G401 (cell line): ENCODE measurements at regions not wholly inside any gene's neighbourhood (a gene's known extent, or its start where the extent isn't known, plus 50 kb on each side); places are given as distances from the start of the nearest gene placed in this dataset.

ENCODE experiments used
- DNase-seq: peaks from one replicate; pipeline ENCODE4 v3.0.0-alpha.2; 2015; ENCODE audit warnings: low spot score
- in situ Hi-C: cut with HindIII; loops from 2 replicates; pipeline ENCODE4 v1.10.0; 2016; ENCODE audit warnings: low sequenced_read_pairs, mixed read lengths

DNA sequence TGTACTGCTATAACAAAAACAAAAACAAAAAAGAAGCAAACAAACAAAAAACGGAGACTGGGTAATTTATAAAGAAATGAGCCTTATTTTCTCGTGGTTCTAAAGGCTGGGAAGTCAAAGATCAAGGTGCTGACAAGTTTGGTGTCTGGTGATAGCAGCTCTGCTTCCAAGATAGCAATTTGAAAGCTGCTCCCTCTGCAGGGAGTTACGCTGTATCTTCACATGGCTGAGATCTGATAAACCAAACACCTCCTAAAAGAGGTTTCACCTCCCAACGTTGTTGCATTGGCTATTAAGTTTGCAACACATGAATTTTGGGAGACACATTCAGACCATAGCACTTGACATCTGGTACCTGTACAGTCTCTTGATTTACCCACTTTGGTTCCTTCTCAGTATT, 854.2 kb downstream of the CENPC start:
- in situ Hi-C loops = no loop called here
- no peak for DNase-seq

- in situ Hi-C loops = no loop called here
- peak; percentile 16 for DNase-seq
These were observed 856.6 kb downstream of the CENPC start for GRCh38 chr4:66688674-66689073.

DNA sequence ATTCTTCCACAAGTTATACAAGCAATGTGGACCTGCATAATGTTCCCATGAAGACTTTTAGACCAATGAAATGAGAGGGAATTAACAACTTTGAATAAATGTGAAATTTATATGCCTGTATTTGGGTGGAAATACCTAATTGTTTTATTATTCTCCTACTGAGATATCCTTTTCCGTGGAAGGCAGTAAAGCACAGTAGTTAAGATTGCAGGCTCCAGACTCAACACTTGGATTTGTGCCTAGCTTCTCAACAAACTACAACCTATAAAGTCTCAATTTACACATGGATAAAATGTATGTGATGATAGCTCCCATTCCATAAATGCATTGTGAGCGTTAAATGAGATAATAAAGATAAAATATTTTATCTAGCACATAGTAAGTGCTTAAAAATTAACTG, 857.8 kb downstream of the CENPC start:
- in situ Hi-C loops = no loop called here
- no peak for DNase-seq

DNA sequence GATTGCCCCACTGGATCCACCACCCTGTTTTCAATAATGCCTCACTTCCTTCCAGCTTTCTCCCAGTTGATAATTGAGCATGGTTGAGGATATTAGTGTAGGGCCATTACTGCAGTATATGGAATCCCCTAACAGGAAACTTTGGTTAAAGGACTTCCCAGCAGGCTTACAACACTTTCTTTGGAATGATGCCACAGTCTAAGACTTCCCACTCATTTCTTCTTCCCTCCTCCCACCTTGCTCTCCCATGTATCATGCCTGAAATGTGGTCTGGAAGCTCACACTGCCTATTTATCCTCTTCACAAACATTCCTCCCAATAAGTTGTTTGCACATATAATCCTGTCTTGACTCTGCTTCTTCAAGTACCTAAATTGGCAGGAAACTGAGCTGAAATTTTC, 863.3 kb downstream of the CENPC start:
- in situ Hi-C loops = no loop called here
- DNase-seq = no peak

GRCh38 chr4:66667249-66667648, 878.1 kb downstream of the CENPC start:
- DNase-seq = no peak
- in situ Hi-C loops = no loop called here

GRCh38 chr4:66662620-66663019, 882.7 kb downstream of the CENPC start:
- in situ Hi-C loops = no loop called here
- DNase-seq = no peak

DNA sequence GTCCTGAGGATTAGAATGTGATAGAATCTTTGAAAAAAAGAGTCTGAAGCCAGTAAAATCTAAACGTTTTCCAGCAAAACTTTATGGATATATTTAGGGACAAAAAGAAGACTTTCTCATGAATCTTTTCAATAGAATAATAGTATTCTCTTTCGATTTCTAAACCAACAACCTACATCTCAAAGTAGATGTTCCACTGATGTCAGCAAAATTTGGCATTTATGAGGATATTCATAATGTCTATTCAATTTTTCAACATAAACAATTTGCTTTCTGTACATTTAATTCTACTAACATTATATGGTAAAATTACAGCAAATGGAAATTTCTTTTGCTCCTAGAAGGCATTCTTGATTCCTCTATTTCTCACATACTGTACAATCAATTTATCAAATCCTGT, 886.5 kb downstream of the CENPC start:
- in situ Hi-C loops = no loop called here
- DNase-seq = no peak

DNA sequence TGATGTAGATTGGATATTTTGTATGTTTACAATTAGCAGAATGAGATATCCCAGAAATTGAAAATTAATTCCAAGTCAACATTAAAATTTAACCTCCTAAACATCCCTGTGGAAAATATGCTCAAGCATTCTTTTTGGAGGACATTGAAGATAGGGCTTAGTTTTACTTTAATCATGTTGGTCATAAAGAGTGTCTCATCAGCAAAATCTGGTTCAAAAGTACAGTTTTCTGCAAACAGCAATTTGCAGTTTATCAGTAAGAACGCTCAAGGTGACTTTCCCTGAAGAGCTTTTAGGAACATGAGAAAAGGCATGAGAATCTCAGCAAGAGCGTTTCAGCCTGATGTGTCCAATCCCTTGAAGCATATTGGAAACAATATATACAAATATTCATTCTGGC, 889.8 kb downstream of the CENPC start:
- DNase-seq = no peak
- in situ Hi-C loops = no loop called here

DNA sequence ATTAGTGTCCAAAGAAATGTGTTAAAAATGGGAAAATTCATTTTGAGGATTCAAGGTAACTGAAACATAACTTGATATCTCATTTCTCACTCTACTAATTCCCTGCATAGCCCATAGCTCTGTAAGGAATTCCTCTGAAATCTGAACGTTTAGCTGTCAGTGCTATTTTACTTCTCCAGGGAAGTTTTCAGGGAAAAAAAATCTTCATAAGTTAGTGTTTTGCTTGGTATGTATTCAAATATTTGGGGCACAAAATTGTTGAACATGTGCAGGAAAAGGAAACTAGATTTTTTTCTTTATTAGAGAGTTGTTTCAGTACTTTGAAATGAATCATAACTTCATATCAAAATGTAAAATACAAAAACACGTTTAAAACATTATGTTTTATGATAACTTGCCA, 891.4 kb downstream of the CENPC start:
- in situ Hi-C loops = no loop called here
- DNase-seq = no peak

- in situ Hi-C loops = no loop called here
- no peak for DNase-seq
These were observed 896.1 kb downstream of the CENPC start for GRCh38 chr4:66649236-66649635.

- in situ Hi-C loops = no loop called here
- no peak for DNase-seq
These were observed 897.4 kb downstream of the CENPC start for GRCh38 chr4:66647926-66648325.

DNA sequence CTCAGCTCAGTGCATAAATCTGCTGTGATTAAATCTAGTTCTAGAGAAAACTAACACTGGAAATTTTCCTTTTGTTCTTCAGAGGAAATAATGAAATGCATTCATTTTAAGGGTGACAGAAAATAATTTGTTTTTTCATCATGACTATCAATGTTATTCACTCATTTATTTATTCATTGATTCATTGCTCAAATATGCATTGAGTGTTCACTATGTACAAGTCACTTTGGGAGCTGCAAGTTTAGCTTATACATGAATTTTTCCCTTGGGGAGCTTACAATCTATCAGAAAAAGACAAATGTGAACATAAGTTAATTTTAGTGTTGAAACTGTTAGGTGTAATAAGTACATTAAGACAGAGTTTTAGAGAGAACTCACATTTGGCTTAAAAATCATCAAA, 897.8 kb downstream of the CENPC start:
- in situ Hi-C loops = no loop called here
- no peak for DNase-seq

- no peak for DNase-seq
- in situ Hi-C loops = no loop called here
These were observed 904.9 kb downstream of the CENPC start for GRCh38 chr4:66640233-66640990.

DNA sequence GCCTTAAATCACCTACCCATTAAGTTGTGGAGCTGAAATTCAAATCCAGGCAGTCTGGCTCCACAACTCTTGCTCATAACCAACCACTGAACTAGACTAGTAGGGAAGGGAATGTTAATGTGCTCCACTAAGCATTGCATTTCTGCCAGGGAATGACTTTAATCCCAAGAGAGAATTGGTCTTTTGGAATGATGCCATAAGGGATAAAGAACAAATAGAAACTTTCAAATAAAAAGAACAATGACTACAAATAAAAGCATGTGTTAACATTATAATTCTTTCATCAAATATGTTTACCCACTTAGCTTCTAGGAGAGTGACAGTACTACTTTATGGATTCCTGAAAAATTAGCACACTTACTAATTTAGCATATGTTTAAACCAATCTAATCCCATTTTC, 905.9 kb downstream of the CENPC start:
- no peak for DNase-seq
- in situ Hi-C loops = no loop called here

- in situ Hi-C loops = no loop called here
These were observed 909.0 kb downstream of the CENPC start for GRCh38 chr4:66636349-66636748.

GRCh38 chr4:66633477-66633876, 911.8 kb downstream of the CENPC start:
- in situ Hi-C loops = no loop called here
- DNase-seq = no peak

More at GRCh38 chr4:66636349-66636748, 909.0 kb downstream of the CENPC start:
- no peak for DNase-seq

DNA sequence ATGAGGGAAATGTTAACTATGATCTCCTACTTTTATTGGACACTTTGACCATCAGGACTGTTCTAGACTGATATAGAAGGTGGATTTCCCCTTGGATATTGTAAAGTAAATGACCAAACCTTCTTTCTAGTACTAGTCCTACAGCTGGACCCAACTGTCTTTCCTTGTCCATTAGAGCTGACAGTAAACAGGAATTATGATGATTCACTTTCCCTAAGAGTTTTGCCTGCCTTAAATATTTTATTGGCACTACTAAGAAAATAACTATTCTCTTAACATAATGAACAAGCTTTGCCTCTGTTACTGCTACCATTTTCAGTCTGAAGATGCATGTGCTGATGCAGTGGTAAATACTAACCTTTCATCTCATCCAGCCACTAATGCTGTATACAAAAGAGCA, 915.4 kb downstream of the CENPC start:
- no peak for DNase-seq
- in situ Hi-C loops = no loop called here

DNA sequence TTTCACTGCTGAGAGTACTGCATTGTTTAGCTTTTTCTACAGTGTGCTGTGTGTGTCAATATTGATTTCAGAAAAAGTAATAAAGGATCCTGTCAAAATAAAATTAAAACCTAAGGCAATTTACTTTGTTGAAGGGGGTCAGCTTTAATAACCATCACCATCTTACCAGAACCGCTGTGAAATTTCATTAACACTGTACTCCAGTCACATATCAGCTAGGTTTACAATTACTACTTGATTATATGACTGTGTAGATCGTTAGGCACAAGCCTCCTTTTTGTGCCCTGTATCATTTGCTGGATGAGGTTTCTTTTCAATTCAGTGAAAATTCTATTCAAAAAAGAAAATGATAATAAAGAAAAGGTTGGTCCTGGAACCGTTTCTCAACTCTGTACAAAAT, 917.2 kb downstream of the CENPC start:
- DNase-seq = no peak
- in situ Hi-C loops = no loop called here

GRCh38 chr4:66625480-66625879, 919.8 kb downstream of the CENPC start:
- no peak for DNase-seq
- in situ Hi-C loops = no loop called here

- DNase-seq = no peak
- in situ Hi-C loops = no loop called here
These were observed 931.7 kb downstream of the CENPC start for GRCh38 chr4:66613591-66613990.

DNA sequence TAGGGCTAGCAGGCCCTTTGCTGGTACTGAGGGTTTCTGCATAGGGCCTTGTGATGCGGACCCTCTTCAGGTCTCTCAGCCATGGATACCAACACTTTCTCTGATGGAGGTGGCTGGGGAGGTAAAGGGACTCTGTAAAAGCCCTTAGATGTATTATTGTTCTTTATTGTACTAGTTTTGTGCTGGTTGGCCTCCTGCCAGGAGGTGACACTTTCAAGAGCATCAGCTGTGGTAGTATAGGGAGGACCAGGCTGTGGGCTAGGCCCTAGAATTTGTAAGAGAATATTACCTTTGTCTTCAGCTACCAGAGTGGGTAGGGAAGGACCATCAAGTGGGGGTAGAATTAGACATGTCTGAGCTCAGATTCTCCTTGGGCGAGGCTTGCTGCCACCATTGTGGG, 936.3 kb downstream of the CENPC start:
- no peak for DNase-seq
- in situ Hi-C loops = no loop called here

DNA sequence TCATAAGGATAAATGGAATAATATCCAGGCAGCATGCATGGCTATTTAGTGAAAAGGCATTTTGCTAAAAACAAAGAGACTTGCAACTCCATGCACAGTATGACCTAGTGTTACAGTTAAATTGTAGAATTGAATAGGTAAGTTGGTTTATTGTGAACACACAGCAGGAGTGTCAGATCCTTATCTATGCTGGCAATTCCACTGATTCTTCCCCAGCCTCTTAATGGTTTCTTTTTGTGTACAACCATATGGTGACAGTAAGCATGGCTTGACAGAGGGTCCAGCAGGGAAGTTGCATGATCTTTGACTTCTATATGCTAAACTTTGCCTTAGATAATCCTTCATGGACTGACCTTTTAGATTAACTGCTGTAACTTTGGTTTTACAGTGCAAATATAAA, 936.6 kb upstream of the EPHA5 start:
- in situ Hi-C loops = no loop called here
- DNase-seq = no peak
